SU-DHL-6 (cell line): ENCODE measurements at regions not wholly inside any gene's neighbourhood (a gene's known extent, or its start where the extent isn't known, plus 50 kb on each side); places are given as distances from the start of the nearest gene placed in this dataset.

Experiments
- EZH2phosphoT487 ChIP-seq: fragments of 200-600 bp; sonication (generic), shearing (Covaris generic); conservative IDR thresholded peaks from 2 replicates; pipeline ENCODE4 v1.6.1; 2018; ENCODE audit warnings: mild to moderate bottlenecking, antibody characterized with exemption, low read length, moderate library complexity, mixed read lengths
- TF ChIP-seq, protein P1 (sequence below): fragments of 200-600 bp; sonication (generic); IDR thresholded peaks from one replicate; pipeline ENCODE4 v1.5.1; 2017; ENCODE audit warnings: antibody characterized with exemption, mild to moderate bottlenecking, low read length, moderate library complexity; ENCODE audit not compliant: insufficient read depth, poor library complexity, severe bottlenecking

DNA sequence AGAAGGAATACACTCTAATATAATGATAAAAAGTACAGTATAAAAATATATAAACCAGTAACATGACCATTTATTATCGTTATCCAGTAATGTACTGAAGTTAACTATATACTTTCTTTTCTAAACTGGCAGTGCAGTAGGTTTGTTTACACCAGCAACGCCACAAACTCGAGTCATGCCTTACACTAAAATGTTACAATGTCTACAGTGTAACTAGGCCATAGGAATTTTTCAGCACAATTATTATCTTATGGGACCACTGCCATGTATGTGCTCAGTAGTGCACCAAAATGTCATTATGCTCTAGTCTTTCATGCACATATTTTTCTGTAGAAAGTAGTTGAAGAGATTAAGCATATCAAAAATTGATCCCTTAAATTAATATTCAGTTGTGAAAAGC lies 609.8 kb upstream of the BCHE start:
- TF ChIP-seq, protein P1, sequence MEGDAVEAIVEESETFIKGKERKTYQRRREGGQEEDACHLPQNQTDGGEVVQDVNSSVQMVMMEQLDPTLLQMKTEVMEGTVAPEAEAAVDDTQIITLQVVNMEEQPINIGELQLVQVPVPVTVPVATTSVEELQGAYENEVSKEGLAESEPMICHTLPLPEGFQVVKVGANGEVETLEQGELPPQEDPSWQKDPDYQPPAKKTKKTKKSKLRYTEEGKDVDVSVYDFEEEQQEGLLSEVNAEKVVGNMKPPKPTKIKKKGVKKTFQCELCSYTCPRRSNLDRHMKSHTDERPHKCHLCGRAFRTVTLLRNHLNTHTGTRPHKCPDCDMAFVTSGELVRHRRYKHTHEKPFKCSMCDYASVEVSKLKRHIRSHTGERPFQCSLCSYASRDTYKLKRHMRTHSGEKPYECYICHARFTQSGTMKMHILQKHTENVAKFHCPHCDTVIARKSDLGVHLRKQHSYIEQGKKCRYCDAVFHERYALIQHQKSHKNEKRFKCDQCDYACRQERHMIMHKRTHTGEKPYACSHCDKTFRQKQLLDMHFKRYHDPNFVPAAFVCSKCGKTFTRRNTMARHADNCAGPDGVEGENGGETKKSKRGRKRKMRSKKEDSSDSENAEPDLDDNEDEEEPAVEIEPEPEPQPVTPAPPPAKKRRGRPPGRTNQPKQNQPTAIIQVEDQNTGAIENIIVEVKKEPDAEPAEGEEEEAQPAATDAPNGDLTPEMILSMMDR: no peak
- TF ChIP-seq EZH2phosphoT487: no peak
